ENCODE measurements at regions not wholly inside any gene's neighbourhood (a gene's known extent, or its start where the extent isn't known, plus 50 kb on each side); places are given as distances from the start of the nearest gene placed in this dataset.
"Not testable (repeated sequence)": the region's sequence is repeated elsewhere in the genome, so short reads cannot be mapped to it uniquely, and the experiment has no call there.

- not testable (repeated sequence) for H2BK120ac ChIP-seq (ENCODE audit: low read depth, low read length); H2AFZ ChIP-seq (ENCODE audit: low read length); H3K14ac ChIP-seq (ENCODE audit: low read length); H3K4me3 ChIP-seq (ENCODE audit: low read length in 2 of 2); H3K4ac ChIP-seq (ENCODE audit: low read length); H2BK15ac ChIP-seq (ENCODE audit: low read length); H3K27me3 ChIP-seq (ENCODE audit: control insufficient read depth in 3 of 3, insufficient read depth in 3 of 3, low read depth in 1 of 3, low read length in 3 of 3); H3K79me1 ChIP-seq (ENCODE audit: low read depth, low read length); H3K27ac ChIP-seq (replicated peaks; ENCODE audit: low read length); H3K9ac ChIP-seq (ENCODE audit: low read depth, low read length, poor library complexity); H3K36me3 ChIP-seq (replicated peaks in 1 of 2; ENCODE audit: control insufficient read depth in 2 of 2, insufficient read depth in 2 of 2, low read length in 2 of 2); H3K4me1 ChIP-seq (ENCODE audit: control insufficient read depth in 2 of 2, insufficient read depth in 1 of 2, low read depth in 1 of 2, low read length in 2 of 2); H4K91ac ChIP-seq (ENCODE audit: low read depth, low read length, poor library complexity); H3K9me3 ChIP-seq (replicated peaks in 1 of 2; ENCODE audit: control insufficient read depth in 2 of 2, insufficient read depth in 1 of 2, low read depth in 1 of 2, low read length in 2 of 2); H3K23ac ChIP-seq (ENCODE audit: low read depth, low read length, poor library complexity); DNase-seq (ENCODE audit: low spot score); H3K18ac ChIP-seq (ENCODE audit: low read length); H4K8ac ChIP-seq (ENCODE audit: low read depth, low read length); H2AK5ac ChIP-seq (ENCODE audit: low read depth, low read length); H2BK12ac ChIP-seq (ENCODE audit: low read length); H2BK5ac ChIP-seq (ENCODE audit: low read length)
- peak overlapping the region; percentile 11 for H3K4me2 ChIP-seq (ENCODE audit: insufficient read depth, low read length, poor library complexity, severe bottlenecking)
- WGBS, 2 donors (ENCODE audit: extremely low coverage in 2 of 2, insufficient read length in 2 of 2, insufficient replicate concordance in 1 of 2) = no CpG with 5 or more reads among the region's 46 CpGs
Measured at GRCh38 chr1:148246258-148246861, 94.3 kb upstream of the NBPF11 start.

GRCh38 chr1:148245843-148246242, 93.8 kb upstream of the NBPF11 start:
- not testable (repeated sequence) for H3K27ac ChIP-seq (replicated peaks; ENCODE audit: low read length); H3K18ac ChIP-seq (ENCODE audit: low read length); H3K14ac ChIP-seq (ENCODE audit: low read length); H4K91ac ChIP-seq (ENCODE audit: low read depth, low read length, poor library complexity); H3K79me1 ChIP-seq (ENCODE audit: low read depth, low read length); H3K4me3 ChIP-seq (ENCODE audit: low read length in 2 of 2); H3K4me1 ChIP-seq (ENCODE audit: control insufficient read depth in 2 of 2, insufficient read depth in 1 of 2, low read depth in 1 of 2, low read length in 2 of 2); H3K23ac ChIP-seq (ENCODE audit: low read depth, low read length, poor library complexity); H3K9me3 ChIP-seq (replicated peaks in 1 of 2; ENCODE audit: control insufficient read depth in 2 of 2, insufficient read depth in 1 of 2, low read depth in 1 of 2, low read length in 2 of 2); H2BK5ac ChIP-seq (ENCODE audit: low read length); H2BK15ac ChIP-seq (ENCODE audit: low read length); H3K4ac ChIP-seq (ENCODE audit: low read length); H3K4me2 ChIP-seq (ENCODE audit: insufficient read depth, low read length, poor library complexity, severe bottlenecking); H4K8ac ChIP-seq (ENCODE audit: low read depth, low read length); H2AK5ac ChIP-seq (ENCODE audit: low read depth, low read length); H3K36me3 ChIP-seq (replicated peaks in 1 of 2; ENCODE audit: control insufficient read depth in 2 of 2, insufficient read depth in 2 of 2, low read length in 2 of 2); H2AFZ ChIP-seq (ENCODE audit: low read length); H2BK12ac ChIP-seq (ENCODE audit: low read length); H2BK120ac ChIP-seq (ENCODE audit: low read depth, low read length); DNase-seq (ENCODE audit: low spot score); H3K9ac ChIP-seq (ENCODE audit: low read depth, low read length, poor library complexity); H3K27me3 ChIP-seq (ENCODE audit: control insufficient read depth in 3 of 3, insufficient read depth in 3 of 3, low read depth in 1 of 3, low read length in 3 of 3)
- no CpG with 5 or more reads among the region's 25 CpGs for WGBS, 2 donors (ENCODE audit: extremely low coverage in 2 of 2, insufficient read length in 2 of 2, insufficient replicate concordance in 1 of 2)

GRCh38 chr1:148245443-148245842, 93.4 kb upstream of the NBPF11 start:
- not testable (repeated sequence) for H3K4me2 ChIP-seq (ENCODE audit: insufficient read depth, low read length, poor library complexity, severe bottlenecking); H2BK12ac ChIP-seq (ENCODE audit: low read length); H3K4me1 ChIP-seq (ENCODE audit: control insufficient read depth in 2 of 2, insufficient read depth in 1 of 2, low read depth in 1 of 2, low read length in 2 of 2); H3K79me1 ChIP-seq (ENCODE audit: low read depth, low read length); H2BK15ac ChIP-seq (ENCODE audit: low read length); H3K18ac ChIP-seq (ENCODE audit: low read length); H3K4me3 ChIP-seq (ENCODE audit: low read length in 2 of 2); H2BK5ac ChIP-seq (ENCODE audit: low read length); H3K9ac ChIP-seq (ENCODE audit: low read depth, low read length, poor library complexity); DNase-seq (ENCODE audit: low spot score); H4K91ac ChIP-seq (ENCODE audit: low read depth, low read length, poor library complexity); H3K9me3 ChIP-seq (replicated peaks in 1 of 2; ENCODE audit: control insufficient read depth in 2 of 2, insufficient read depth in 1 of 2, low read depth in 1 of 2, low read length in 2 of 2); H3K4ac ChIP-seq (ENCODE audit: low read length); H3K14ac ChIP-seq (ENCODE audit: low read length); H2BK120ac ChIP-seq (ENCODE audit: low read depth, low read length); H4K8ac ChIP-seq (ENCODE audit: low read depth, low read length); H3K27ac ChIP-seq (replicated peaks; ENCODE audit: low read length); H2AFZ ChIP-seq (ENCODE audit: low read length); H2AK5ac ChIP-seq (ENCODE audit: low read depth, low read length); H3K23ac ChIP-seq (ENCODE audit: low read depth, low read length, poor library complexity); H3K27me3 ChIP-seq (ENCODE audit: control insufficient read depth in 3 of 3, insufficient read depth in 3 of 3, low read depth in 1 of 3, low read length in 3 of 3); H3K36me3 ChIP-seq (replicated peaks in 1 of 2; ENCODE audit: control insufficient read depth in 2 of 2, insufficient read depth in 2 of 2, low read length in 2 of 2)
- WGBS, 2 donors (ENCODE audit: extremely low coverage in 2 of 2, insufficient read length in 2 of 2, insufficient replicate concordance in 1 of 2) = no CpG with 5 or more reads among the region's 6 CpGs

GRCh38 chr1:148233250-148233649, 81.2 kb upstream of the NBPF11 start:
- H3K4me1 ChIP-seq (ENCODE audit: control insufficient read depth in 2 of 2, insufficient read depth in 1 of 2, low read depth in 1 of 2, low read length in 2 of 2); H4K8ac ChIP-seq (ENCODE audit: low read depth, low read length); H2BK12ac ChIP-seq (ENCODE audit: low read length); H4K91ac ChIP-seq (ENCODE audit: low read depth, low read length, poor library complexity); H2AFZ ChIP-seq (ENCODE audit: low read length); H3K23ac ChIP-seq (ENCODE audit: low read depth, low read length, poor library complexity); H3K27ac ChIP-seq (replicated peaks; ENCODE audit: low read length); H3K4me3 ChIP-seq (ENCODE audit: low read length in 2 of 2); H2AK5ac ChIP-seq (ENCODE audit: low read depth, low read length); H3K27me3 ChIP-seq (ENCODE audit: control insufficient read depth in 3 of 3, insufficient read depth in 3 of 3, low read depth in 1 of 3, low read length in 3 of 3); H3K9ac ChIP-seq (ENCODE audit: low read depth, low read length, poor library complexity); H2BK120ac ChIP-seq (ENCODE audit: low read depth, low read length); H3K79me1 ChIP-seq (ENCODE audit: low read depth, low read length); H3K36me3 ChIP-seq (replicated peaks in 1 of 2; ENCODE audit: control insufficient read depth in 2 of 2, insufficient read depth in 2 of 2, low read length in 2 of 2); H3K4ac ChIP-seq (ENCODE audit: low read length); H3K14ac ChIP-seq (ENCODE audit: low read length); H3K9me3 ChIP-seq (replicated peaks in 1 of 2; ENCODE audit: control insufficient read depth in 2 of 2, insufficient read depth in 1 of 2, low read depth in 1 of 2, low read length in 2 of 2); H3K4me2 ChIP-seq (ENCODE audit: insufficient read depth, low read length, poor library complexity, severe bottlenecking); H3K18ac ChIP-seq (ENCODE audit: low read length); H2BK15ac ChIP-seq (ENCODE audit: low read length); H2BK5ac ChIP-seq (ENCODE audit: low read length); DNase-seq (ENCODE audit: low spot score): not testable (repeated sequence)
- WGBS, 2 donors (ENCODE audit: extremely low coverage in 2 of 2, insufficient read length in 2 of 2, insufficient replicate concordance in 1 of 2) = no CpG with 5 or more reads among the region's 8 CpGs

All from neuronal stem cell (in vitro differentiated cells).